ENCODE measurements at regions not wholly inside any gene's neighbourhood (a gene's known extent, or its start where the extent isn't known, plus 50 kb on each side); places are given as distances from the start of the nearest gene placed in this dataset.
A peak's percentile ranks its signal among the peaks of the same experiment; 100 is the strongest.

DNA sequence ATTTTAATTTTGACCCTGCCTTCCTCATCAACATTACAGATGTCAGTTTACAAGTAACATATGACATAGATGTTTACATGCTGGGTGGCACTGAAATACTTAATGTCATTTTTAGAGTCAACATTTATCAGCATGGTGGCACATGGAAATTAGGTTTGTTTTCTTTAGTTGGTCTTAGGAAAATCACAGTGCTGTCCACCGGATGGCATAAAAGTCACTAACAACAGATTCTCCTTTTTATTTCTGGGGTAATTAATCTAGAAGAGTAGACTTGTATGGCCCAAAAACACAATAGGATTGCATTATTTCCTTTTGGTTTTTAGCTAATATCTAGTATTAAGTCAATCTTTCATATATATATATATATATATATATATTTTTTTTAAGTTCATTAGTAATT lies 88.6 kb upstream of the HHIP start (continued):
- TF ChIP-seq, protein P1, sequence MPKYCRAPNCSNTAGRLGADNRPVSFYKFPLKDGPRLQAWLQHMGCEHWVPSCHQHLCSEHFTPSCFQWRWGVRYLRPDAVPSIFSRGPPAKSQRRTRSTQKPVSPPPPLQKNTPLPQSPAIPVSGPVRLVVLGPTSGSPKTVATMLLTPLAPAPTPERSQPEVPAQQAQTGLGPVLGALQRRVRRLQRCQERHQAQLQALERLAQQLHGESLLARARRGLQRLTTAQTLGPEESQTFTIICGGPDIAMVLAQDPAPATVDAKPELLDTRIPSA (CRISPR knock-in tag; IDR thresholded peaks at IDR 0.05; ENCODE audit: borderline replicate concordance) = no peak
- no peak for TF ChIP-seq RELA (CRISPR knock-in tag; IDR thresholded peaks at IDR 0.05)
- no peak for TF ChIP-seq ETV5 (CRISPR knock-in tag; IDR thresholded peaks at IDR 0.05; ENCODE audit: borderline replicate concordance)

DNA sequence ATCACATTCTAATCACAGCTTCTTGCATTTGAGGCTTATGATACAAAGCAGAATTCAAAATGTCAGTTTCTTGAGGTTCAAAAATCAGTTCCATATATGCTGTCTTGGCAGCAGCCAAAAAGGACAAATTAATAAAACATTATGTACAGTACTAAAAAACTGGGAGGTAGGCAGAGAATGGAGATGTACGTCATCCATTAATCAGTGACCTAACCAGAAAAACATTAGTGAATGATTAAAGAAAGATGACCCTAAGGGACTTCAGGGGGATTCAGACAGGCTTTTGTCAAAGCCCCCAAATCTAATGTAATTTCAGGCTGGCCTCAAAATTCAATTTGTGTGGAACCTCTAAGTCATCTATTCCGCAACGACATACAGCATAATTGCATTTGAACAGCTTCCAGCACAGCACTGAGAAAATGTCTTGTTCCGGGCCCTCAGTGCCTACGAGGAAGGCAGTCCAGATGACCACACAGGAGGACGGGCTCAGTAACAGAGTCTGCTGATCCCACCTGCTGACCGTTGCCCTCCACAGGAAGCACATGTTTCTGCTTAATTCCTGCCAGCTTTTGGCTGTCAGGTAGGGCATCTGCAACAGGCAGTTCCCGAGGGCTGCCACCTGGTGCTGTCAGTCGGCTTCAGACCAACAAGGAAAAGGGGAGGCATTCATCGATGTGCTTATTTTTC lies 83.8 kb upstream of the HHIP start:
- Histone ChIP-seq H2AFZ (ENCODE audit: low read length) (no peak overlapping the region), H3K4me3 (replicated peaks in 1 of 3; ENCODE audit: insufficient read depth in 1 of 3, low read depth in 2 of 3, low read length in 3 of 3) (no peak overlapping the region), H3K27me3 (ENCODE audit: control insufficient read depth in 1 of 2, insufficient read depth in 2 of 2, low read length in 2 of 2) (no peaks in the 10 kb centered on the region), H4K20me1 (ENCODE audit: insufficient read depth, low read length) (no peaks in the 10 kb centered on the region), H3K4me1 (ENCODE audit: insufficient read depth, low read length) (no peaks in the 10 kb centered on the region), H3K9ac (ENCODE audit: insufficient read depth, low read depth, low read length) (no peak overlapping the region), H3K9me3 (ENCODE audit: low read length) (no peaks in the 10 kb centered on the region), H3K79me2 (ENCODE audit: insufficient read depth, low read length) (no peaks in the 10 kb centered on the region), H3K4me2 (ENCODE audit: low read depth, low read length) (no peak overlapping the region), H3K27ac (ENCODE audit: extremely low read length, insufficient read depth, low read length) (no peak overlapping the region), H3K36me3 (replicated peaks in 1 of 2; ENCODE audit: control insufficient read depth in 1 of 2, insufficient read depth in 2 of 2, low read length in 2 of 2) (no peaks in the 10 kb centered on the region)
- intact Hi-C loops (cut with micrococcal nuclease; ENCODE audit: unreplicated experiment) (no loop called here), in situ Hi-C loops (cut with HindIII; ENCODE audit: extremely low pct_ligation_motif_present, low pct_unique_long_range_greater_than_20kb) (no loop called here)
- ChIA-PET POLR2A (no interaction called here), CTCF (ENCODE audit: low intra/inter-chr PET ratio, low total read pairs) (no interaction called here)
- FAIRE-seq (no peak), ATAC-seq (peak; percentile 57; the same call in 2 of the 3 replicates), DNase-seq (ENCODE audit: low spot score) (no peak)
- no TSS peak for BruUV-seq (replicated peaks)
- WGBS (ENCODE audit: low lambda C conversion rate) = 10% methylated on average over 9 of the region's 10 CpGs
- TF ChIP-seq GZF1 (CRISPR knock-in tag; IDR thresholded peaks at IDR 0.05) = no peak
- TF ChIP-seq MAZ (IDR thresholded peaks at IDR 0.05; ENCODE audit: borderline replicate concordance, low read depth, low read length) = no peak
- TF ChIP-seq MAZ (CRISPR knock-in tag; IDR thresholded peaks at IDR 0.05; ENCODE audit: low read depth) = no peak
- TF ChIP-seq HOXD1 (CRISPR knock-in tag; IDR thresholded peaks at IDR 0.05) = no peak
- TF ChIP-seq, protein P1 (CRISPR knock-in tag; IDR thresholded peaks at IDR 0.05; ENCODE audit: borderline replicate concordance) = no peak
- TF ChIP-seq, protein P2, sequence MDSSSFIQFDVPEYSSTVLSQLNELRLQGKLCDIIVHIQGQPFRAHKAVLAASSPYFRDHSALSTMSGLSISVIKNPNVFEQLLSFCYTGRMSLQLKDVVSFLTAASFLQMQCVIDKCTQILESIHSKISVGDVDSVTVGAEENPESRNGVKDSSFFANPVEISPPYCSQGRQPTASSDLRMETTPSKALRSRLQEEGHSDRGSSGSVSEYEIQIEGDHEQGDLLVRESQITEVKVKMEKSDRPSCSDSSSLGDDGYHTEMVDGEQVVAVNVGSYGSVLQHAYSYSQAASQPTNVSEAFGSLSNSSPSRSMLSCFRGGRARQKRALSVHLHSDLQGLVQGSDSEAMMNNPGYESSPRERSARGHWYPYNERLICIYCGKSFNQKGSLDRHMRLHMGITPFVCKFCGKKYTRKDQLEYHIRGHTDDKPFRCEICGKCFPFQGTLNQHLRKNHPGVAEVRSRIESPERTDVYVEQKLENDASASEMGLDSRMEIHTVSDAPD (CRISPR knock-in tag; IDR thresholded peaks at IDR 0.05) = no peak
- TF ChIP-seq SKI (IDR thresholded peaks at IDR 0.05; ENCODE audit: partially characterized antibody) = no peak
- no peak for TF ChIP-seq FLYWCH1 (CRISPR knock-in tag; IDR thresholded peaks at IDR 0.05)
- no peak for TF ChIP-seq MTF1 (CRISPR knock-in tag; IDR thresholded peaks at IDR 0.05)
- TF ChIP-seq ZNF652 (CRISPR knock-in tag; IDR thresholded peaks at IDR 0.05; ENCODE audit: borderline replicate concordance, low read depth) = no peak
- TF ChIP-seq, protein P3, sequence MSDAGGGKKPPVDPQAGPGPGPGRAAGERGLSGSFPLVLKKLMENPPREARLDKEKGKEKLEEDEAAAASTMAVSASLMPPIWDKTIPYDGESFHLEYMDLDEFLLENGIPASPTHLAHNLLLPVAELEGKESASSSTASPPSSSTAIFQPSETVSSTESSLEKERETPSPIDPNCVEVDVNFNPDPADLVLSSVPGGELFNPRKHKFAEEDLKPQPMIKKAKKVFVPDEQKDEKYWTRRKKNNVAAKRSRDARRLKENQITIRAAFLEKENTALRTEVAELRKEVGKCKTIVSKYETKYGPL (CRISPR knock-in tag; IDR thresholded peaks at IDR 0.05) = no peak
- TF ChIP-seq, protein P4, sequence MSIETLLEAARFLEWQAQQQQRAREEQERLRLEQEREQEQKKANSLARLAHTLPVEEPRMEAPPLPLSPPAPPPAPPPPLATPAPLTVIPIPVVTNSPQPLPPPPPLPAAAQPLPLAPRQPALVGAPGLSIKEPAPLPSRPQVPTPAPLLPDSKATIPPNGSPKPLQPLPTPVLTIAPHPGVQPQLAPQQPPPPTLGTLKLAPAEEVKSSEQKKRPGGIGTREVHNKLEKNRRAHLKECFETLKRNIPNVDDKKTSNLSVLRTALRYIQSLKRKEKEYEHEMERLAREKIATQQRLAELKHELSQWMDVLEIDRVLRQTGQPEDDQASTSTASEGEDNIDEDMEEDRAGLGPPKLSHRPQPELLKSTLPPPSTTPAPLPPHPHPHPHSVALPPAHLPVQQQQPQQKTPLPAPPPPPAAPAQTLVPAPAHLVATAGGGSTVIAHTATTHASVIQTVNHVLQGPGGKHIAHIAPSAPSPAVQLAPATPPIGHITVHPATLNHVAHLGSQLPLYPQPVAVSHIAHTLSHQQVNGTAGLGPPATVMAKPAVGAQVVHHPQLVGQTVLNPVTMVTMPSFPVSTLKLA (IDR thresholded peaks at IDR 0.05) = no peak
- TF ChIP-seq MIER3 (CRISPR knock-in tag; IDR thresholded peaks at IDR 0.05; ENCODE audit: borderline replicate concordance) = no peak
- no peak for TF ChIP-seq FOXA3 (CRISPR knock-in tag; IDR thresholded peaks at IDR 0.05)
- no peak for TF ChIP-seq PHB2 (IDR thresholded peaks at IDR 0.05; ENCODE audit: partially characterized antibody)
